ENCODE measurements at regions not wholly inside any gene's neighbourhood (a gene's known extent, or its start where the extent isn't known, plus 50 kb on each side); places are given as distances from the start of the nearest gene placed in this dataset.

- ChIA-PET SMC1A (ENCODE audit: uncharacterized antibody, unreplicated experiment) (interaction anchor here (0.6 kb wide), 1 partner anchor 179 kb away, joined by 3 read pairs; no protein-coding TSS in a partner anchor), CTCF (interaction anchor here (0.6 kb wide), 1 partner anchor 111 kb away, joined by 3 read pairs; no protein-coding TSS in a partner anchor), RAD21 (ENCODE audit: unreplicated experiment) (interaction anchor here (2.2 kb wide), 1 partner anchor 55 kb away, joined by 4 read pairs; no protein-coding TSS in a partner anchor), POLR2A (interaction anchor here (1.0 kb wide), 1 partner anchor 14 kb away, joined by 3 read pairs; no protein-coding TSS in a partner anchor)
- in situ Hi-C loops (cut with MboI) = no loop called here
- no peaks in the 10 kb centered on the region for H3K9me3 ChIP-seq (replicated peaks; ENCODE audit: control insufficient read depth, insufficient read depth, low read length)
- no peaks in the 10 kb centered on the region for H3K79me2 ChIP-seq (ENCODE audit: control insufficient read depth, insufficient read depth, low read length)
- intact Hi-C loops (cut with micrococcal nuclease; ENCODE audit: unreplicated experiment) = no loop called here
- ATAC-seq (no peak), DNase-seq (ENCODE audit: low read depth, low spot score) (no peak), FAIRE-seq (no peak)
- H3K27ac ChIP-seq (ENCODE audit: control insufficient read depth, insufficient read depth) = no peak overlapping the region
- H3K4me3 ChIP-seq = no peak overlapping the region
- H3K4me1 ChIP-seq (ENCODE audit: control insufficient read depth, insufficient read depth, low read length) = peaks cover 39% of the 10 kb centered on the region
- BruUV-seq (replicated peaks) = no TSS peak
- WGBS (ENCODE audit: insufficient coverage, insufficient replicate concordance, low lambda C conversion rate, missing lambda C conversion rate) = 79% methylated on average over 9 of the region's 9 CpGs
- no peak overlapping the region for H3K9ac ChIP-seq (ENCODE audit: control insufficient read depth, insufficient read depth, low read length)
- TF ChIP-seq POLR2AphosphoS2 (IDR thresholded peaks at IDR 0.05; ENCODE audit: low read depth, low read length) (no peak), MTA2 (IDR thresholded peaks at IDR 0.05; ENCODE audit: low read depth) (no peak), MXI1 (IDR thresholded peaks at IDR 0.05; ENCODE audit: low read depth, low read length) (no peak), ZNF24 (IDR thresholded peaks at IDR 0.05) (no peak), TCF3 (IDR thresholded peaks at IDR 0.05; ENCODE audit: borderline replicate concordance, insufficient read depth, low read depth, low read length) (no peak)
- no peak overlapping the region for H3K4me2 ChIP-seq (ENCODE audit: control insufficient read depth, insufficient read depth)
- H3K36me3 ChIP-seq (ENCODE audit: control insufficient read depth in 2 of 2, insufficient read depth in 2 of 2, low read length in 1 of 2) = no peaks in the 10 kb centered on the region
- H2AFZ ChIP-seq (ENCODE audit: control insufficient read depth, low read depth, low read length) = no peak overlapping the region
- no peaks in the 10 kb centered on the region for H4K20me1 ChIP-seq (ENCODE audit: control insufficient read depth, insufficient read depth)
- no peaks in the 10 kb centered on the region for H3K27me3 ChIP-seq (replicated peaks in 1 of 2; ENCODE audit: control insufficient read depth in 2 of 2, insufficient read depth in 2 of 2, low read length in 1 of 2)
Measured at GRCh38 chr15:70244978-70245542, 147.3 kb upstream of the TLE3 start.

GRCh38 chr15:70243686-70244540 is 146.2 kb upstream of the TLE3 start:
- no TSS peak for BruUV-seq (replicated peaks)
- no peak for FAIRE-seq
- in situ Hi-C loops (cut with MboI) = no loop called here
- no peak overlapping the region for H3K9ac ChIP-seq (ENCODE audit: control insufficient read depth, insufficient read depth, low read length)
- H2AFZ ChIP-seq (ENCODE audit: control insufficient read depth, low read depth, low read length) = no peak overlapping the region
- intact Hi-C loops (cut with micrococcal nuclease; ENCODE audit: unreplicated experiment) = no loop called here
- DNase-seq (ENCODE audit: low read depth, low spot score) = no peak
- no peaks in the 10 kb centered on the region for H4K20me1 ChIP-seq (ENCODE audit: control insufficient read depth, insufficient read depth)
- H3K79me2 ChIP-seq (ENCODE audit: control insufficient read depth, insufficient read depth, low read length) = no peaks in the 10 kb centered on the region
- WGBS (ENCODE audit: insufficient coverage, insufficient replicate concordance, low lambda C conversion rate, missing lambda C conversion rate) = 71% methylated on average over 7 of the region's 7 CpGs
- SMC1A ChIA-PET (ENCODE audit: uncharacterized antibody, unreplicated experiment) = no interaction called here
- no peaks in the 10 kb centered on the region for H3K27me3 ChIP-seq (replicated peaks in 1 of 2; ENCODE audit: control insufficient read depth in 2 of 2, insufficient read depth in 2 of 2, low read length in 1 of 2)
- no peaks in the 10 kb centered on the region for H3K9me3 ChIP-seq (replicated peaks; ENCODE audit: control insufficient read depth, insufficient read depth, low read length)
- no peak overlapping the region for H3K4me3 ChIP-seq
- CTCF ChIA-PET = interaction anchor here (1.7 kb wide), 1 partner anchor 221 kb away, joined by 3 read pairs; no protein-coding TSS in a partner anchor
- H3K36me3 ChIP-seq (ENCODE audit: control insufficient read depth in 2 of 2, insufficient read depth in 2 of 2, low read length in 1 of 2) = no peaks in the 10 kb centered on the region
- POLR2A ChIA-PET = no interaction called here
- ATAC-seq = no peak
- RAD21 ChIA-PET (ENCODE audit: unreplicated experiment) = interaction anchor here (2.2 kb wide), 1 partner anchor 57 kb away, joined by 4 read pairs; no protein-coding TSS in a partner anchor
- H3K4me1 ChIP-seq (ENCODE audit: control insufficient read depth, insufficient read depth, low read length) = peaks cover 45% of the 10 kb centered on the region
- H3K27ac ChIP-seq (ENCODE audit: control insufficient read depth, insufficient read depth) = no peak overlapping the region
- H3K4me2 ChIP-seq (ENCODE audit: control insufficient read depth, insufficient read depth) = no peak overlapping the region
- TF ChIP-seq GABPA (IDR thresholded peaks at IDR 0.05; ENCODE audit: low read depth) (no peak), E2F8 (IDR thresholded peaks at IDR 0.05; ENCODE audit: low read depth, partially characterized antibody) (no peak), IKZF2 (IDR thresholded peaks at IDR 0.05) (no peak), STAT3 (IDR thresholded peaks at IDR 0.05; ENCODE audit: low read depth, low read length) (no peak), CTCF (IDR thresholded peaks at IDR 0.05 in 2 of 3, conservative IDR thresholded peaks at IDR 0.05 in 1 of 3; ENCODE audit: control insufficient read depth in 2 of 3, extremely low read depth in 1 of 3, insufficient read depth in 1 of 3, low read depth in 3 of 3, low read length in 3 of 3) (no peak)
